ENCODE measurements at regions not wholly inside any gene's neighbourhood (a gene's known extent, or its start where the extent isn't known, plus 50 kb on each side); places are given as distances from the start of the nearest gene placed in this dataset.

DNA sequence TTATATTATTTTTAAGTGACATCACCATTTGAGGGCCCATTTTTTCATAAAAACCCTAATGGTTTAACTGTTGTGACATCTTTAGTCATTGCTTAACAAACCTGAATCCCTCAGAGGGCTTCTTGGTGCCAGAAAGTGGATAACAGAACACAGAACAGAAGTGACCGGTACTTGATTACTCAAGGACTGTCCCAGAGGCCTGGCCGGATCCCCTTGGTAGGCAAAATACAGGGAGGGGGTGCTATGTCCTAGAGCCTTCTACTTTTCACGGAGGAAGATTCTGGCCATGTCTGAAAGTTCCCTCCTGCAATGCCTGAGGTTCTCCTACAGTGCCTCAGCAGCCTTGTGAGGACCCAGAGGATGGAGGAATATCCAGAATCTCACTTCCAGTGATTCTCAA, 94.3 kb upstream of the DCLK2 start:
- TF ChIP-seq, protein P1, sequence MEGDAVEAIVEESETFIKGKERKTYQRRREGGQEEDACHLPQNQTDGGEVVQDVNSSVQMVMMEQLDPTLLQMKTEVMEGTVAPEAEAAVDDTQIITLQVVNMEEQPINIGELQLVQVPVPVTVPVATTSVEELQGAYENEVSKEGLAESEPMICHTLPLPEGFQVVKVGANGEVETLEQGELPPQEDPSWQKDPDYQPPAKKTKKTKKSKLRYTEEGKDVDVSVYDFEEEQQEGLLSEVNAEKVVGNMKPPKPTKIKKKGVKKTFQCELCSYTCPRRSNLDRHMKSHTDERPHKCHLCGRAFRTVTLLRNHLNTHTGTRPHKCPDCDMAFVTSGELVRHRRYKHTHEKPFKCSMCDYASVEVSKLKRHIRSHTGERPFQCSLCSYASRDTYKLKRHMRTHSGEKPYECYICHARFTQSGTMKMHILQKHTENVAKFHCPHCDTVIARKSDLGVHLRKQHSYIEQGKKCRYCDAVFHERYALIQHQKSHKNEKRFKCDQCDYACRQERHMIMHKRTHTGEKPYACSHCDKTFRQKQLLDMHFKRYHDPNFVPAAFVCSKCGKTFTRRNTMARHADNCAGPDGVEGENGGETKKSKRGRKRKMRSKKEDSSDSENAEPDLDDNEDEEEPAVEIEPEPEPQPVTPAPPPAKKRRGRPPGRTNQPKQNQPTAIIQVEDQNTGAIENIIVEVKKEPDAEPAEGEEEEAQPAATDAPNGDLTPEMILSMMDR (IDR thresholded peaks at IDR 0.05): no peak
- TF ChIP-seq POLR2A (IDR thresholded peaks at IDR 0.05): no peak
